K562 (cell line): ENCODE measurements at regions not wholly inside any gene's neighbourhood (a gene's known extent, or its start where the extent isn't known, plus 50 kb on each side); places are given as distances from the start of the nearest gene placed in this dataset.

Source experiments
- ATAC-seq: fragments of 200-7000 bp; cut with Tn5 transposase; 3 replicates; pipeline ENCODE4 v1.9.1; 2020; ENCODE audit warnings: moderate library complexity
- BruUV-seq: library from RNA; stranded (reverse); fragments of 400-500 nt; replicated peaks from 2 replicates; lab custom pipeline; 2021; lab: Mats Ljungman, UMichigan
- CTCF ChIA-PET: fragments of 300-600 bp; formaldehyde crosslinking; extraction: SDS; loops from one replicate; lab custom pipeline; 2021; ENCODE audit warnings: low intra/inter-chr PET ratio; lab: Yijun Ruan, JAX
- POLR2A ChIA-PET: fragments of 300-600, 350-650 bp; sonication (Branson Sonifier 250); formaldehyde crosslinking; extraction: SDS; loops from one replicate; lab custom pipeline; 2021; ENCODE audit warnings: antibody characterized with exemption, inconsistent platforms; lab: Yijun Ruan, JAX
- DNase-seq, 4 experiments: peaks; one replicate each; pipeline versions ENCODE4 v3.0.0 to v3.0.0-alpha.2; 2011 to 2018; ENCODE audit warnings: low spot score in 3 of 4, mixed read lengths in 3 of 4; ENCODE audit errors: extremely low read depth in 1 of 4
- FAIRE-seq: peaks from 2 replicates; lab custom pipeline; 2011; peaks lifted over from hg19 to GRCh38; lab: Jason Lieb, UNC
- H2AFZ ChIP-seq: 2 replicates; pipeline ENCODE4 v1.6.0; 2011; ENCODE audit warnings: low read depth, low read length, control low read depth, inconsistent platforms
- H3K27ac ChIP-seq: fragments of 200-600 bp; 3 replicates; pipeline ENCODE4 v1.8.0; 2011; ENCODE audit warnings: low read depth, mild to moderate bottlenecking, control low read depth, inconsistent platforms, low read length, moderate library complexity, mixed read lengths; ENCODE audit errors: extremely low read depth
- H3K27me3 ChIP-seq, 2 experiments: fragments of 300-600 bp in 1 of 2; 2 replicates in 1 of 2; 3 replicates in 1 of 2; pipeline versions ENCODE4 v1.6.0 to v1.8.0; 2011; ENCODE audit warnings: inconsistent platforms in 2 of 2, low read length in 2 of 2, mild to moderate bottlenecking in 1 of 2, mixed read lengths in 1 of 2, moderate library complexity in 1 of 2; ENCODE audit not compliant: control insufficient read depth in 2 of 2, insufficient read depth in 2 of 2
- H3K36me3 ChIP-seq: fragments of 300-600 bp; 3 replicates; pipeline ENCODE4 v1.8.0; 2011; ENCODE audit warnings: mild to moderate bottlenecking, low read length, inconsistent platforms; ENCODE audit not compliant: control insufficient read depth, insufficient read depth
- H3K4me1 ChIP-seq, 2 experiments: fragments of 200-600 bp in 1 of 2; replicated peaks in 1 of 2; 2 replicates in 1 of 2; 3 replicates in 1 of 2; pipeline versions ENCODE4 v1.5.1 to v1.8.0; 2011; ENCODE audit warnings: inconsistent platforms in 2 of 2, low read length in 2 of 2, mild to moderate bottlenecking in 1 of 2, mixed read lengths in 1 of 2, moderate library complexity in 1 of 2; ENCODE audit not compliant: control insufficient read depth in 2 of 2, insufficient read depth in 2 of 2
- H3K4me2 ChIP-seq: 2 replicates; pipeline ENCODE4 v1.6.1; 2011; ENCODE audit warnings: low read length, control low read depth, inconsistent platforms, mixed read lengths; ENCODE audit not compliant: insufficient read depth
- H3K4me3 ChIP-seq: fragments of 200-600 bp; sonication (generic), shearing (Covaris generic); 2 replicates; pipeline ENCODE4 v1.5.1; 2016; ENCODE audit warnings: control low read depth, inconsistent platforms
- H3K79me2 ChIP-seq: fragments of 200-600 bp; 3 replicates; pipeline ENCODE4 v1.8.0; 2011; ENCODE audit warnings: low read length, inconsistent platforms; ENCODE audit not compliant: control insufficient read depth, insufficient read depth
- H3K9ac ChIP-seq, 2 experiments: 2 replicates each; pipeline versions ENCODE4 v1.6.0 to v1.6.1; 2011; ENCODE audit warnings: low read depth in 2 of 2, low read length in 2 of 2, control low read depth in 1 of 2, inconsistent platforms in 1 of 2, mild to moderate bottlenecking in 1 of 2, mixed read lengths in 1 of 2; ENCODE audit not compliant: insufficient read depth in 1 of 2
- H3K9me1 ChIP-seq: one replicate; pipeline ENCODE4 v1.6.0; 2011; ENCODE audit warnings: inconsistent platforms, mild to moderate bottlenecking, low read length, moderate library complexity; ENCODE audit not compliant: control insufficient read depth, insufficient read depth
- H3K9me3 ChIP-seq: replicated peaks from 2 replicates; pipeline ENCODE4 v1.5.1; 2011; ENCODE audit warnings: low read depth, low read length, inconsistent platforms; ENCODE audit not compliant: control insufficient read depth, insufficient read depth
- H4K20me1 ChIP-seq: replicated peaks from 2 replicates; pipeline ENCODE4 v1.6.1; 2011; ENCODE audit warnings: low read length, inconsistent platforms, mixed read lengths; ENCODE audit not compliant: control insufficient read depth, insufficient read depth
- CEBPB ChIP-seq: fragments of 450-650 bp; IDR thresholded peaks from 2 replicates; pipeline ENCODE4 v1.6.1; 2016; ENCODE audit warnings: missing genetic modification characterization, missing compliant biosample characterization
- DACH1 ChIP-seq: fragments of 450-650 bp; IDR thresholded peaks from 2 replicates; pipeline ENCODE4 v1.6.1; 2018; ENCODE audit not compliant: partially characterized antibody
- TEAD1 ChIP-seq, 2 experiments: fragments of 450-650 bp in 1 of 2; sonication (generic) in 1 of 2; formaldehyde crosslinking; IDR thresholded peaks; 2 replicates each; pipeline versions ENCODE4 v1.4.0 to v1.8.0; 2020 to 2022; ENCODE audit warnings: mild to moderate bottlenecking in 2 of 2, missing genetic modification reagents in 1 of 2
- ZBTB11 ChIP-seq, 3 experiments: fragments of 200-800 bp in 1 of 3; fragments of 250-450 bp in 1 of 3; fragments of 450-650 bp in 1 of 3; sonication (Bioruptor Pico) in 1 of 3; sonication (Bioruptor generic) in 1 of 3; formaldehyde crosslinking in 1 of 3; IDR thresholded peaks; 2 replicates each; pipeline versions ENCODE4 v1.6.1 to v1.8.0; 2016 to 2022; ENCODE audit warnings: mild to moderate bottlenecking in 2 of 3, missing genetic modification characterization in 2 of 3, missing compliant biosample characterization in 1 of 3, moderate library complexity in 1 of 3
- WGBS: fragments of 100-300 bp; shearing (Covaris generic); methylation state at CpG from one replicate; pipeline ENCODE4 v1.1.6; 2016; ENCODE audit warnings: low coverage, mixed read lengths; ENCODE audit not compliant: insufficient coverage; ENCODE audit errors: missing lambda C conversion rate; 5-methylcytosine and 5-hydroxymethylcytosine counted together
- in situ Hi-C: fragments of 300-500 bp; cut with MboI; formaldehyde crosslinking; loops from 4 replicates; pipeline ENCODE4 v1.15.0; 2018; ENCODE audit warnings: inconsistent platforms, mixed read lengths
- intact Hi-C: fragments of 100-400 bp; cut with micrococcal nuclease; formaldehyde crosslinking; loops from 2 replicates; pipeline ENCODE4 v1.14.2; 2022

- TF ChIP-seq CEBPB (tag) (no peak), DACH1 (no peak), TEAD1 (CRISPR knock-in tag; IDR thresholded peaks at IDR 0.05) (no peak), ZBTB11 (CRISPR knock-in tag; IDR thresholded peaks at IDR 0.05) (no peak)
- no TSS peak for BruUV-seq
These were observed 93.9 kb upstream of the DIO3 start for GRCh38 chr14:101467181-101467926.

More at GRCh38 chr14:101467181-101467926, 93.9 kb upstream of the DIO3 start:
- WGBS, result 3% methylated on average over 13 of the region's 13 CpGs
- Histone ChIP-seq H3K27ac (no peak overlapping the region), H3K9me3 (no peaks in the 10 kb centered on the region), H3K27me3 (peaks cover 0 to 47% of the 10 kb centered on the region in 2 experiments; a peak in 3 of 5 replicates), H3K36me3 (no peaks in the 10 kb centered on the region), H3K4me3 (no peak overlapping the region), H2AFZ (no peak overlapping the region), H3K4me1 (no peaks in the 10 kb centered on the region; a peak in 1 of 5 replicates), H3K9ac (no peak overlapping the region), H4K20me1 (no peaks in the 10 kb centered on the region), H3K9me1 (no peaks in the 10 kb centered on the region), H3K79me2 (no peaks in the 10 kb centered on the region), H3K4me2 (no peak overlapping the region)
- ChIA-PET CTCF (no interaction called here), POLR2A (no interaction called here)
- in situ Hi-C loops (no loop called here), intact Hi-C loops (no loop called here)
- DNase-seq (no peak), ATAC-seq (no peak), FAIRE-seq (no peak)
